ENCODE measurements at regions not wholly inside any gene's neighbourhood (a gene's known extent, or its start where the extent isn't known, plus 50 kb on each side); places are given as distances from the start of the nearest gene placed in this dataset.

DNA sequence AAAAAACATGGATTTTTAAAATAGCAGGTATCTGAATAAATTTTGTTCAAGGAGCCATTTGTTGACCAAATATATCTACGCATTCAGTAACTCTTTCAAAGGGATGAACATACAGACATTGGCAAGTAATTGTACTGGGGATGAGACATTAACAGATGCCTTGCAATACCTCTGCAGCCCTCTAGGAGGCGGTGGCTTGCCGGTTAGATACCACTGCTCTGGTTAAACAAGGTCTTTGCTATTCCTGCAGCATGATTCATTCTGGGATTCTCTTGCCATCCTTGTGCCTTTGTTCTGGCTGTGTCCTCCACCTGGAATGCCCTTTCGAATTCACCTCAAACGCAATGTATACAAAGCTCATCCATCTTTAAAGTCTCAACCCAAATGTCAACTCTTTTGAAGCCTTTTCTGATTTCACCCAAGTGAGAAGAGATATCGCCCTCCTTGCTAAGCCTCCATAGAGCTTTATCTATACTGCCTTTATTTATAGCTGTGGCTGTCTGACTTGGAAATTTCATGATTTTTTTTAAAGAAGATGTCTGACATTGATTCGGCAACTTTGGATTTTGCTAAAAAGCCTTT lies 131.0 kb upstream of the SRRM4 start:
- DNase-seq (ENCODE audit: low read depth): no peak

DNA sequence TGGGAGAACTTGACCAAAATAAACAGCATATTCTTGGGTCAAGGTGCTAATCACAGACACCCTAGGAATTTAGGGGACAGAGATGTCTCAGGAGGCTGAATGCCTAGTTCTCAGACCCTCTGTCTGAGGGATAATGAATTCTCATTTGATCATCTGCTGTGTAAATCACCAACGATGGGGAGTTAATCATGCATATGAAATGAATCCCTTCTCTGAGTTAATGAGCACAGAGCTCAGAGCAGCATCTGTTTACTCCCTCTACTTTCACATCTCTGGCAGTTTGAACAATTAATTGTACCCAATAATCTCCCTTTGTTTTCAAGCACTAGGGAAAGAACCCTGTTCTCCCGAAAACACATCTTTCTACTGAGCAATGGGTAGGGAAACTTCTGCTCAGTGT lies 129.4 kb upstream of the SRRM4 start:
- no peak for DNase-seq (ENCODE audit: low read depth)

DNA sequence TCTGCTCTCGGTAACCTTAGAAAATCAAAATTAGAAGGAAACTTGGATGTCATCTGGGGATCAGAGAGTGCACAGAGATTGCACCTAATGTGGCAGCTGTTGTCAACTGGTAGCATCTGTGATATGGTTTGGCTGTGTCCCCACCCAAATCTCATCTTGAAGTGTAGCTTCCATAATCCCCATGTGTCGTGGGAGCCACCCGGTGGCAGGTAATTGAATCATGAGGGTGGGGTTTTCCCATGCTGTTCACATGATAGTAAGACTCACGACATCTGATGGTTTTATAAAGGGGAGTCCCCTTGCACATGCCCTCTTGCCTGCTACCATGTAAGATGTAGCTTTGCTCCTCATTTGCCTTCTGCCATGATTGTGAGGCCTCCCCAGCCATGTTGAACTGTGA lies 127.7 kb upstream of the SRRM4 start:
- DNase-seq (ENCODE audit: low read depth): no peak

DNA sequence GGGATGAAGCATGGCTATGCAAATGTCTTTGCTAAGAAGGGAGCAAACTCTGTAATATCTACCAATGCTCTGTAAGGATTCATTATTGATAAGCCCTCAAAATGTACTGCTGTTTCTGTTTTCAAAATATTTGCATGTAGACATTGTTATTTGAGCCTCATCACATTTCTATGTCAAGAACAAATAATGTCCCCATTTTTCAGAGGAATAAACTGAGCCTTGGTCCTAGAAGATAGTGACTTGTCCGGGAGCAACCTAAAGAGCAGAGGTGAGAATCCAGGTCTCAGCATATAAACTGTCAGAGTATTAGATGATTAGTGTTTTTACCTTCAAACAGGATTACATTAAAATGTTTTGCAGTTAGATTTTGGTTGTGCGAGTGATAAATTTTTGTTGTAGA lies 125.5 kb upstream of the SRRM4 start:
- DNase-seq (ENCODE audit: low read depth): no peak

DNA sequence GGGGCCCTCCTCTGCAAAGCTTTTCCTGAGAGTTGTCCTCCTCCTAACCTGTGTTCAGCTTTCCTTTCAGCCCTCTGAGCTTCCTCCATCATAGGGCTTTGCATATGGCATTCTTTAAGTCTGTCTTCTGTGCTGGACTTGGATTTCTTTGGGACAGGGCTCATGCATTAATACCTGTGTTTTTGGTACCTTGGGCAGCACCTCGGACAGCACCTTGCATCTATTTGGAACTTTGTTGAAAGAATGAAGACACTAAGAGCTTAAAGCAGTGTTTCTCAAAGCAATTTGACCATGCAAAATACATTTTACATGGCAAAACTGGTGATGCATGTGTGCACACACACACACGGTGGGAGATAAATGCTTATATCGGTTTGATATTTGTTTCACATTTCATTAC lies 115.0 kb upstream of the SRRM4 start:
- no peak for DNase-seq (ENCODE audit: low read depth)

DNA sequence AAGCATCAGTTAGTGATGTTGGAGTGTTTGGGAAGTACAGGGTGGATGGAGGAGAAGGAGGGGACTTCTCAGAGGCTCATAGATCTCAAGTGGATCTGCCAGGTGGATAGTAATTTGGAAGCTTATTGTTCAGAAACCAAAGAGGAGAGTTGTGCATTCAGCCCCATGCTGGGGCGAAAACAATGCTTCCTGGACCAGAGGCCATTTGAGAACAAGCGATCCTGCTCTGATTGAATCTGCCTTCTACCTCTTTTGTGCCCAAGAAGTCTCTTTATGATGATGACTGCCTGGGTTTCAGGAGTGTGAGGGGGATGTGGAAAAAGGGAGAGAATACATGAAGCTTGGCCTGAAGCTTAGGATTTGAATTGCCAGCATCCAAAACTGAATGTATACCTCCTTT lies 110.8 kb upstream of the SRRM4 start:
- no peak for DNase-seq (ENCODE audit: low read depth)

DNA sequence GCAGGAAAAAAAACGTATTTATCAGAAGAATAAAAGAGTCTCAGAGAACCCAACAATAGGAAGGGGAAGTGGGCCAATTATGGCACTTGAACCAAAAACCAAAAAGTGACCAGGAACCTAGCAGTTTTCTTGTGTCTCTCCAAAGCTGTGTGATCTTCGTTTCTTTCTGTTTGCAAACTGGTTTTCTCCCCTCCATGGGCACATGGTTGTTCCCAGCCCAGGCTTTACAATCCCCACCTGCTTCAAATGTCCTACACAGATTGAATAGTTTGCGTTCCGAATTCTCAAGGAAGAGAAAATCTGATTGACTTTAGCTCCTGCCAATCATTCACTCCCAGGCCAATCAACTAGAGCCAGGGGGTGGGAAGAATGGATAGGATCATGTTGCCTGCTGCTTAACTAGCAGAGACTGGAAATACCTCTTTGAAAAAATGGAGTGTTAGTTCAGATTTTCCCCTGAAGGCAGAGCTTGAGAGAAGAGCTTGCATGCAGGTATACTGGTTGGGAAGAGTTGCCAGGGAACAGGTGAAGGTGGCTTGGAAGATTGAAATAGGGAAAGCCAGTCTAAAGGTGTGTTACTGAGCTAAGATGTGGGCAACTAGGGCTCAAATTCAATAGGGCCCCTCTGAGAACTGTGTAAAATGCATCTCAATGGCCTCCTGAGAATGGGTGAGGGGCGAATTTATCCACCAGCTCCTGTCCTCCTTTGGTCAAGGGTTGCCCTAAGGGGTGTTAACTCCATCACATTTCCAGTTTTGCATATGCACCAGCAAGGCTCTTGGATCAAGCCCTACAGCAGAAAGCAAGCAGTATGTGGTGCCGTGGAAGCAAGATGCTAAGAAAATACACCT lies 106.4 kb upstream of the SRRM4 start:
- DNase-seq (ENCODE audit: low read depth): no peak

DNA sequence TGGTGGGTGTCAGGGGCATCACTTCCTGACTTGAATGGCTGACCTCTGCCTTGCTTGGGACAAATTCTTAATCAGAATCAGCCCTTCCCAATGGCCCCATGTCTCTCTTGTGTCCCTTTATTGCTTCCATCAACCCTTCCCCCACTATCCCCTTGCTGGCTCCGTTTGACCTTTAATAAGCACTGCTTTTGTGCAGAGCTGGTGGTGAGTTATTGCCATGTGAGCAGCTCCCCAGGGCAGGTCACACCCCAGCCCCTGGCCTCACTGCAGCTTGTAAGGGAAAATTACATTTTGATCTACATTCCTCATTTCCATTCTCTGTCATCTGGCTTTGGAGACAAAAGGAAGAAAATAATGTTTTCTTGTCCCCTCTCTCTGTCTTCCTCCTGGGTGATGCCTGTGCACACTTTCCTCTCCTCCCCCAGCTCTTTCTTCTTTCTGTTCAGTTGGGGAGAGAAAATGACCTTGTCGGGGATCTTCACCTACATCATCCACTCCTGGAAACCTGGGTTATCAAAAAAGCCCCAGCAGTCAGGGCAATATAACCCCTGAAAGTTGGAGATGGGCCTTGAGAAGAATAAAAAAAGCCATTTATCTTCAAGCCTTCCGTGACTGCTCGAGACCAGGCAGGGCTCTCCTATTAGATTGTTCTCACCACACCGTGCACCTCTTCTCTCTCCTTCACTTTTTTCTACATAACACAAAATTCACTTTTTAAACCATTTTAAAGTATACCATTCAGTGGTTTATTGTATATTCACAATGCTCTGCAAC lies 100.4 kb upstream of the SRRM4 start:
- no peak for DNase-seq (ENCODE audit: low read depth)

DNA sequence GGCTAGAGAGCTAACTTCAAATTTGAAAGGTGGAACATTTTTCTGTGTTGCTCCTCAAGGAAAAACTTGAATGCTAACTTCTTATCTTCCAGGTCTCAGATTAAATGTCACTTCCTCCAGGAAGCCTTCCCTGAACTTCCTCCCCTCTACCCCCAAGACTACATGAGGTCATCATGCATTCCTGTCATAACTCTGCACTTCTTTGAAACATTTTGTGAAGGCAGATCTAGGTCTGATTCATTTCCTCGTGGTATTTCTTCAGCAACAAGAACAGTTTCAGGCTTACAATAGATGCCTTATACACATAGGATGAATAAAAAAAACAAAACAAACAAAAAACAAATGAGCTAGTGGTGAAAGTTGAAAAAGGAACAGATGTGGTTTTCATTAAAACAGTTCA lies 97.1 kb upstream of the SRRM4 start:
- no peak for DNase-seq (ENCODE audit: low read depth)

DNA sequence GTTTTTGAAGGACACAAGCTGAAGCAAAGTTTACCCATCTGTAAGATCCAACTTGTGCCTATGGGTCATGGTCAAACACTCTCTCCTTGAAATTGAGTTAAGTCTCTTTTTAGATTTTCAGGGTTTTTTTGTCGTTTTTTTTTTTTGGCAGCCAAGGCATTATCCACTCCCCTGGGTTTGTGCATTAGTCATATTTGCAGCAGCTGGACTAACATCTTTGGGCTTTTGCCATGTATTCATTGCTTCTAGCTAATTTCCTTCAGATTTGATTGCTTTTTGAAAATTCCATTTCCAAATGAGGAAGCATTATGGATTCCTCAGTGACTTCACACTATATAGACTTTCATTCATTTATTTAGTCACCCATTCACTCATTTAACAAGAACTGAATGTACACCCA lies 80.3 kb upstream of the SRRM4 start:
- no peak for DNase-seq (ENCODE audit: low read depth)

DNA sequence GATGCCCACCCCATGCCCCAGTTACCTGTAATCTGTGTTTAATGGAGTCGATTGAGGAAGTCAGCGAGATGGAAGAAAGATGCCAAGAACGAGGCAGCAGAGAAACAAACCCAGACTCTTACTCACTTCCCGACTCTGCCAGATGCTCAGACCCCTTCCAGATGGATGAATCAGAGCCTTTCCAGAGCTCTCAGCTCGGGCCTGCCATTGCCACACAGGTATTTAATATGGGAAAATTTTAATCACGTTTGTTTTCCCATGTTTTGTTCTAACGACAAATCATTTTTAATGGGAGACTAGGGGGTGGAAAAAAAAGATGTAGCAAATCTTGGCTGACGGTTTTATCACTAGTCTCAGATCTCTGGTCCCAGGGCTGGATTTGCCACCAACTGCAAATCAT lies 72.5 kb upstream of the SRRM4 start:
- no peak for DNase-seq (ENCODE audit: low read depth)

DNA sequence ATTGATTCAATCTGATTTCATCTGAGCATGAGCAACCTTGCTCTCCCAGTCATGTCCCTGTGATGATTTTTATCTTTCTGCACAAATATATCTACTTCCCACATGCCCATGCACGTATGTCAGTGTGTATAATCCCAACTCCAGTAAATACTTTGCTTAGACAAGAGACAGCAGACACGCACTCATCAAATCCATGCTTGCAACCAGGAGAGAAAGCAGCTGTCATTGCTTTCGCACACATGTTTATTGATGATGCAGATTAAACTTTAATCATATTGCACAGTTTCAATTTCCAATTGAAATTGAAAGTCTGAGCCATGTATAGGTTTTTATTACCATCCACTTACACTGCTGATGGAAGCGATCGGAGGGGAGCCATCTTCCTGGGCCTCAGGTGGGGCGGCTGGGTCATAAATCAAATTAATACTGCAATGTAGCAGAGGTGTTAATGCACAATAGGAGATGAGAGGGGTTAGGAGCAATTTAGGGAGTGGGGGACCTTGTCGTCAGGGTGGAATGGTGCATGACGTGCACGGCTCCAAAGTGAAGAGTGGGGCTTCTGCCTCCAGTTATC lies 68.6 kb upstream of the SRRM4 start:
- DNase-seq (ENCODE audit: low read depth): no peak

DNA sequence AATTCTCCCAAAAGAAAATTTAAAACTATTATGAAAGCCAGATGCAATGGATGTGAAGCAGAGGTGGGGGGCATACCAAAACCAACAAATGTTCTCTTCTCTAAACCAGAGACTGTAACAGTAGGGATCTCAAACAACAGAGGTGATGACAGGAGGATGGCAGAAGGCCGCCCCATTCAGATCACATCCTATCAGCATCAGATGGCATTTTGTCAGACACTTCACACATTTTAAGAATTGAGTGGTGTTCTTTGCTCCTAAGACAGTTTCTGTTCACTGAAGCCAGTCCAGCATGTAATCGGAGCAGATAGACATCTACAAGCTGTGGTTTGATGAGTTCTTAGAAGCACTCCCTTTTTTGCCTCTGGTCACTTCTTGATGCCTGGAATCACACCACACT lies 59.6 kb upstream of the SRRM4 start:
- no peak for DNase-seq (ENCODE audit: low read depth)

DNA sequence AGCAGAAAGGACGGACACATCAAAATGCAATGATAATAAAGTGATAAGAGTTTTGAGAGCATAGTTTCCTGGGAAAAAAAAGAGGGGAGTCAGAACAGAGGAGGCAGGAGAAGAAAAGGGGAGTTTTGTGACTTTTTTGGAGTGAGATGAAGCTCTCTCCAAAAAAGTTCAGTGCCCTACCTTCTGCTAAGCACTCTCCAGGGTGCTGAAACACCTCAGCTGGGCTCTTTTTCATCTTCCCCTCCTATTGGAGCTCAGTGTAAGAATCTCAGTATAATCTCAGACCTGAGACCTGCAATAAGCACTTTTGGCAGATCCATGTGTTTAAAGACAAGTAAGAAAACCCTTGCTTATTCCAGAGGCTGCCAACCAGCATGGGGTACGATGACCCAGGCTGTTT lies 58.9 kb upstream of the SRRM4 start:
- no peak for DNase-seq (ENCODE audit: low read depth)

DNA sequence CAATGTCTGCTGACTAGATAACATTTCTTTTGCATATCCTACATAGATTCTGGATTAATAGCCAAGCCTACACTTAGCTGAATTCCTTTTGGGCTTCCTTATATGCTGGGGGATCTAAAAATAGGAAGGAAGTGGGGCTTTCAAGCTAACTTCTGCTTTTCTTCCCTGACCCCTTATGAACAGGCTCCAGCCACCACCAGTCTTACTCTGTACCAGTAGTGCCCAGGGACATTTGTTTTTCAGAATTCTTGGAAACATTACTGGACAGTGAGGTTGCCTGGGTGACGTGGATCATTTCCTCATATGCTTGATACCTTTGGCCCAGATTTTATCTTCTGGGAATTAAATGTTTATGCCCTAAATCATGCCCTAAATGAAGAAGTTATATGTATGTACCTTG lies 55.9 kb upstream of the SRRM4 start:
- DNase-seq (ENCODE audit: low read depth): no peak

DNA sequence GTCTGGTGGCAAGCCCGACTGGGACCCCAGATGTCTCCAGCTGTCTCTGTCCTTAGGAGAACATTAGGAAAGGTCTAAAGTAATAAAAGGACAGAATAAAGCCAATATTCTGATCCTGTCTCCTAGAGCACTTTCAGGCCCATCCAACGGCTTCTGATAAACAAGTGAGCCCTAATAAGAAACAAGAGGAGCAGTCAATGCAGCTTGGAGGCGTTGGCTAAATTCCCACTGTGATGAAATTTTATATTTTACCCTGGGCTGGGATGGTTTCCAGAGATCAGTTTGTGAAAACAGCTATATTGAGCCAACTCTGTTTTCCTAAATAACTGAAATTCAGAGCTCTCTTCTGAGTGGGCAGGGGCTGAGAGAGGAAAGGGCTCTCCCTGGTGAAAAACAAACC lies 55.5 kb upstream of the SRRM4 start:
- no peak for DNase-seq (ENCODE audit: low read depth)

Measured in forelimb muscle (tissue), 1 donor.